Cardiac fibroblast (primary cell): ENCODE measurements at regions not wholly inside any gene's neighbourhood (a gene's known extent, or its start where the extent isn't known, plus 50 kb on each side); places are given as distances from the start of the nearest gene placed in this dataset.

Experiments used
- DNase-seq, 2 donors: peaks; one replicate each; pipeline versions ENCODE4 v3.0.0 to v3.0.0-alpha.2; 2010; ENCODE audit warnings: low read depth in 2 of 2
- H3K4me3 ChIP-seq, 2 donors: replicated peaks in 1 of 2; 1 replicate in 1 of 2; 2 replicates in 1 of 2; pipeline ENCODE4 v1.5.1; 2011; ENCODE audit warnings: low read depth in 2 of 2, low read length in 2 of 2, mild to moderate bottlenecking in 2 of 2, moderate library complexity in 1 of 2
- CTCF ChIP-seq: IDR thresholded peaks from one replicate; pipeline ENCODE4 v1.5.1; 2011; ENCODE audit warnings: low read depth, mild to moderate bottlenecking, low read length, inconsistent platforms

DNA sequence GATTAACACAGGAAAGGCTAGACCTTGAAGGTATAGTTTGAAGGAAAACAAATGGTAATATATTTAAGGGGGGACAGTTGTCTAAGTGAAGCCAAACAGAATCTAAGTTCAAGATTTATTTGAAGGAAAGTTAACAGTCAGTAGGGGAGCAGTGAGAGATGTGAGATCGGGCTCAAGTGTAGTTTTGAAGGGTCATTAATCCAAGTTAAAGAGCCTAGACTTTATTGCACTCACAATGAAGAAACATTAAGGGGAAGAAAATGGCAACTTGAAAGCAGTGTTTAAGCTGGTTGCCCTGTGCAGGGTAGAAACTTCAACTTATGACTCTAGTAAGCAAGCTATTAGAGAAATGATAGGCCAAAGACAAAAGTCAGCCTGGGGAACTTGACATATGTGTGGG lies 1952.2 kb downstream of the PCDH7 start:
- H3K4me3 ChIP-seq, result no peak overlapping the region
- DNase-seq, result no peak
- TF ChIP-seq CTCF, result no peak

DNA sequence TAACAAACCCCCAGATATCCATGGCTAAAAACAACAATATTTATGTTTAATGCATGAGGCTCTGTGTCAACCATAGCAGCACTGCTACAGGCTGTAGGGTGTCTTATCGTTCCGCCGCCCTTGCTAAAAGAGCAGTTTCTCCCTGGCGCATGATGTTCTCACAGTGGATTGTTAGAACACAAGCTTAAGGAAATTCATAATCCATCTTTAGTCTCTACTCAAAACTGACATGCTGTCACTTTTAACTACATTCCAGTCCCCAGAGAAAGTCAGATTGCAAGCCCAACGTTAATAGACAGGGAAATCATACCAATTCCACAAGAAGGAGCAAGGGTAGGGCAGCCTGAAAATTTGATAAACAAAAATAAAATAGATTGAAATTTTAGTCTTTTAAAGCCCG lies 1960.8 kb downstream of the PCDH7 start:
- TF ChIP-seq CTCF, result no peak
- no peak overlapping the region for H3K4me3 ChIP-seq

DNA sequence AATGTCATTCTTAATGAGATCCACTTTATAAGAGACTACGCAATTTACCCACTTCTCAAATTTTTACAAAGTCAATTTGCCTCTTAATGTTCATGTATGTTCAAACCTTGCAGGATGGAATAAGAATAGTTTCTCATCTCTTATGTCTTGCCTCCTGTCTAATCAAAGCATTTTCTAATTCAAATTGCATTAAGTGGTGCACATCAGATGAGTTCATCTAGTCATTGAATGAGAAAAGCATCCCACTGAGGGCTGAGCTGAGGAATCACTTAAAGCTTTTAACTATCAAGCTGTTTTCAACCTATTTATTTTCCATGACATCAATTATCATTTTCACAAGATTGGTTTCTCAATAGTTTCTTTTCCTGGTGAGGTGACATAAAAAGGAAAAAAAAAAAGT lies 1964.0 kb downstream of the PCDH7 start:
- no peak for DNase-seq
- TF ChIP-seq CTCF, result no peak
- H3K4me3 ChIP-seq, result no peak overlapping the region

More for the DNA sequence above, 1960.8 kb downstream of the PCDH7 start:
- DNase-seq, result no peak

DNA sequence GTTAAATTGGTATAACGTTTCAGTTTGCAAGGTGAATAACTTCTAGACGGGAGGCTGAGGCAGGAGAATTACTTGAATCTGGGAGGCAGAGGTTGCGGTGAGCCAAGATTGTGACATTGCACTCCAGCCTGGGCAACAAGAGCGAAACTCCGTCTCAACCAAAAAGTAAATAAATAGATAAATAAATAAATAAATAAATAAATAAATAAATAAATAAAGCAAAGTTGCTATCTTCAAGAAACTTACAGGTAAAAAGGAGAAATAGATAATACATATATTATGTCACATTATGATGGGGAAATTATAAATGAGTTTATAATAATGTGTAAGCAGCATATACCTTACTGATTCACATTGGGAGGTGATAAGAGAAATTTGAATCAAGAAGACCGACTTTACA lies 1966.0 kb downstream of the PCDH7 start:
- no peak overlapping the region for H3K4me3 ChIP-seq
- no peak for DNase-seq
- TF ChIP-seq CTCF, result no peak

GRCh38 chr4:32689518-32689917 lies 1969.3 kb downstream of the PCDH7 start:
- H3K4me3 ChIP-seq, result no peak overlapping the region
- DNase-seq, result no peak
- TF ChIP-seq CTCF, result no peak

GRCh38 chr4:32697281-32697814 lies 1977.2 kb downstream of the PCDH7 start:
- no peak for TF ChIP-seq CTCF
- H3K4me3 ChIP-seq, result no peak overlapping the region
- no peak for DNase-seq

DNA sequence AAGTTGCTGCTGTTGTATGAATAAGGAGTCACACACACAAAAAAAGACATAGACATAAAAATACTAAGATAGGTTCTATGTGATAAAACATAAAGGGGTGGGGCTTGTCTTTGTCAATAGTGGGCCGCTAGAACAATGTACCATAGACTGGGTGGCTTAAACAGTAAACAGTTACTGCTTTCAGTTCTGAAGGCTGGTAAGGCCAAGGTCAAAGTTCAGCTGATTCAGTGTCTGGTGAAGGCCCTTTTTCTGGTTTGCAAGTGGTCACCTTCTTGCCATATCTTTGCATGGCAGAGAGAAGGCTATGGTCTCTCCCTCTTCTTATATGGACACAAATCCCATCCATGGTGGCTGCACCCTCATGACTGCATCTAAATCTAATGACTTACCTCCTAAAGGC lies 1980.7 kb downstream of the PCDH7 start:
- no peak overlapping the region for H3K4me3 ChIP-seq
- DNase-seq, result no peak
- no peak for TF ChIP-seq CTCF
